HepG2 (cell line): ENCODE measurements at regions not wholly inside any gene's neighbourhood (a gene's known extent, or its start where the extent isn't known, plus 50 kb on each side); places are given as distances from the start of the nearest gene placed in this dataset.

Experiments
- CTCF ChIP-seq: sonication (generic); formaldehyde crosslinking; IDR thresholded peaks from 2 replicates; pipeline ENCODE4 v1.5.0; 2020; ENCODE audit warnings: mild to moderate bottlenecking, missing genetic modification reagents, moderate library complexity
- IRF1 ChIP-seq: sonication (generic); formaldehyde crosslinking; IDR thresholded peaks from 2 replicates; pipeline ENCODE4 v1.4.0; 2020; ENCODE audit warnings: low read depth, mild to moderate bottlenecking, missing genetic modification reagents
- MTA1 ChIP-seq: sonication (generic); formaldehyde crosslinking; IDR thresholded peaks from 2 replicates; pipeline ENCODE4 v1.4.0; 2020; ENCODE audit warnings: missing genetic modification reagents, mild to moderate bottlenecking, borderline replicate concordance
- ZNF326 ChIP-seq: sonication (generic); formaldehyde crosslinking; IDR thresholded peaks from 2 replicates; pipeline ENCODE4 v1.4.0; 2020; ENCODE audit warnings: missing genetic modification reagents, borderline replicate concordance
- TF ChIP-seq, protein P1 (sequence below): sonication (generic); formaldehyde crosslinking; IDR thresholded peaks from 2 replicates; pipeline ENCODE4 v1.5.1; 2020; ENCODE audit warnings: missing genetic modification reagents, mild to moderate bottlenecking, borderline replicate concordance

GRCh38 chr2:17149945-17150344 is 368.3 kb downstream of the RAD51AP2 start:
- TF ChIP-seq, protein P1, sequence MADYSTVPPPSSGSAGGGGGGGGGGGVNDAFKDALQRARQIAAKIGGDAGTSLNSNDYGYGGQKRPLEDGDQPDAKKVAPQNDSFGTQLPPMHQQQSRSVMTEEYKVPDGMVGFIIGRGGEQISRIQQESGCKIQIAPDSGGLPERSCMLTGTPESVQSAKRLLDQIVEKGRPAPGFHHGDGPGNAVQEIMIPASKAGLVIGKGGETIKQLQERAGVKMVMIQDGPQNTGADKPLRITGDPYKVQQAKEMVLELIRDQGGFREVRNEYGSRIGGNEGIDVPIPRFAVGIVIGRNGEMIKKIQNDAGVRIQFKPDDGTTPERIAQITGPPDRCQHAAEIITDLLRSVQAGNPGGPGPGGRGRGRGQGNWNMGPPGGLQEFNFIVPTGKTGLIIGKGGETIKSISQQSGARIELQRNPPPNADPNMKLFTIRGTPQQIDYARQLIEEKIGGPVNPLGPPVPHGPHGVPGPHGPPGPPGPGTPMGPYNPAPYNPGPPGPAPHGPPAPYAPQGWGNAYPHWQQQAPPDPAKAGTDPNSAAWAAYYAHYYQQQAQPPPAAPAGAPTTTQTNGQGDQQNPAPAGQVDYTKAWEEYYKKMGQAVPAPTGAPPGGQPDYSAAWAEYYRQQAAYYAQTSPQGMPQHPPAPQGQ (CRISPR knock-in tag), result no peak
- TF ChIP-seq ZNF326 (CRISPR knock-in tag), result no peak
- no peak for TF ChIP-seq MTA1 (CRISPR knock-in tag)
- TF ChIP-seq CTCF (CRISPR knock-in tag), result no peak
- no peak for TF ChIP-seq IRF1 (CRISPR knock-in tag)
